Tibial artery (tissue), 4 donors: ENCODE measurements at regions not wholly inside any gene's neighbourhood (a gene's known extent, or its start where the extent isn't known, plus 50 kb on each side); places are given as distances from the start of the nearest gene placed in this dataset.
"Not testable (repeated sequence)": the region's sequence is repeated elsewhere in the genome, so short reads cannot be mapped to it uniquely, and the experiment has no call there.

ENCODE experiments used
- DNase-seq, 2 donors: peaks; one replicate each; pipeline ENCODE4 v3.0.0-alpha.2; 2019
- H3K27ac ChIP-seq, 2 donors: fragments of 200-600 bp; sonication (generic) in 1 of 2; 1 replicate in 1 of 2; 2 replicates in 1 of 2; pipeline ENCODE4 v1.5.1; 2018 to 2019; ENCODE audit warnings: mild to moderate bottlenecking in 1 of 2
- H3K27me3 ChIP-seq, 2 donors: fragments of 200-600 bp; sonication (generic) in 1 of 2; one replicate each; pipeline versions ENCODE4 v1.5.1 to v1.6.0; 2016 to 2019
- H3K36me3 ChIP-seq, 3 donors: fragments of 200-600 bp; sonication (generic) in 2 of 3; one replicate each; pipeline ENCODE4 v1.5.1; 2016 to 2019; ENCODE audit warnings: mild to moderate bottlenecking in 2 of 3
- H3K4me1 ChIP-seq, 4 donors: fragments of 200-600 bp; sonication (generic) in 2 of 4; 1 replicate in 3 of 4; 2 replicates in 1 of 4; pipeline ENCODE4 v1.5.1; 2016 to 2019
- H3K4me3 ChIP-seq, 2 donors: fragments of 200-600 bp; sonication (generic) in 1 of 2; 1 replicate in 1 of 2; 2 replicates in 1 of 2; pipeline ENCODE4 v1.5.1; 2018 to 2019; ENCODE audit warnings: mild to moderate bottlenecking in 2 of 2
- H3K9me3 ChIP-seq, 3 donors: fragments of 200-600 bp; sonication (generic) in 1 of 3; one replicate each; pipeline ENCODE4 v1.5.1; 2016 to 2019
- intact Hi-C: fragments of 100-400 bp; cut with DNase I; formaldehyde crosslinking; loops from one replicate; pipeline ENCODE4 v1.15.0; 2023; ENCODE audit warnings: low total_unique reads
- TF ChIP-seq, protein P1 (sequence below), 2 experiments: fragments of 200-600 bp in 1 of 2; fragments of 450-650 bp in 1 of 2; IDR thresholded peaks; one replicate each; pipeline ENCODE4 v1.5.1; 2017 to 2019; ENCODE audit warnings: antibody characterized with exemption in 2 of 2, mild to moderate bottlenecking in 1 of 2, moderate library complexity in 1 of 2

DNA sequence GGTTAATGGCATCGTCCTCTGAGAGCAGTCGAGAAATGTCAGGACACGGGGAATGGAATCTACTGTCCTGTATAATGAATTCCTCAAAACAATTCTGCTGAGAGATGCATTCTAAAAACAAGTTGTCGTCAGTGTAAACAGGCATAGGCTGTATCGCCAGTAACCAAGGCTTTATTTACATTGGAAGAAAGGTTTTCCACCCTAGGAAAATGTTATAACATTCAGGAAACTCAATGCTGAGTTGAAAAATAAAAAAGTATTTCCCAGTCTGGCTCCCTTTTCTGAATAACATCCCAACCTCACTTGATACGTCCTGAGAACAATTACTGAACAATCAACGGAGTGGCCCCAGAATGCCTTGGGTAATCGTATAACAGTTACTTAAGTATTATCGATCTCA, 79.6 kb upstream of the UCN3 start:
- no peak for DNase-seq
- peaks cover 0 to 2% of the 10 kb centered on the region in 2 donors for H3K27me3 ChIP-seq
- H3K36me3 ChIP-seq = no peaks in the 10 kb centered on the region
- H3K27ac ChIP-seq = no peak overlapping the region
- intact Hi-C loops = no loop called here
- H3K9me3 ChIP-seq = no peaks in the 10 kb centered on the region
- TF ChIP-seq, protein P1, sequence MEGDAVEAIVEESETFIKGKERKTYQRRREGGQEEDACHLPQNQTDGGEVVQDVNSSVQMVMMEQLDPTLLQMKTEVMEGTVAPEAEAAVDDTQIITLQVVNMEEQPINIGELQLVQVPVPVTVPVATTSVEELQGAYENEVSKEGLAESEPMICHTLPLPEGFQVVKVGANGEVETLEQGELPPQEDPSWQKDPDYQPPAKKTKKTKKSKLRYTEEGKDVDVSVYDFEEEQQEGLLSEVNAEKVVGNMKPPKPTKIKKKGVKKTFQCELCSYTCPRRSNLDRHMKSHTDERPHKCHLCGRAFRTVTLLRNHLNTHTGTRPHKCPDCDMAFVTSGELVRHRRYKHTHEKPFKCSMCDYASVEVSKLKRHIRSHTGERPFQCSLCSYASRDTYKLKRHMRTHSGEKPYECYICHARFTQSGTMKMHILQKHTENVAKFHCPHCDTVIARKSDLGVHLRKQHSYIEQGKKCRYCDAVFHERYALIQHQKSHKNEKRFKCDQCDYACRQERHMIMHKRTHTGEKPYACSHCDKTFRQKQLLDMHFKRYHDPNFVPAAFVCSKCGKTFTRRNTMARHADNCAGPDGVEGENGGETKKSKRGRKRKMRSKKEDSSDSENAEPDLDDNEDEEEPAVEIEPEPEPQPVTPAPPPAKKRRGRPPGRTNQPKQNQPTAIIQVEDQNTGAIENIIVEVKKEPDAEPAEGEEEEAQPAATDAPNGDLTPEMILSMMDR (IDR thresholded peaks at IDR 0.05) = no peak
- H3K4me1 ChIP-seq = peaks cover 0 to 4% (median 0%) of the 10 kb centered on the region in 4 donors
- no peak overlapping the region for H3K4me3 ChIP-seq

DNA sequence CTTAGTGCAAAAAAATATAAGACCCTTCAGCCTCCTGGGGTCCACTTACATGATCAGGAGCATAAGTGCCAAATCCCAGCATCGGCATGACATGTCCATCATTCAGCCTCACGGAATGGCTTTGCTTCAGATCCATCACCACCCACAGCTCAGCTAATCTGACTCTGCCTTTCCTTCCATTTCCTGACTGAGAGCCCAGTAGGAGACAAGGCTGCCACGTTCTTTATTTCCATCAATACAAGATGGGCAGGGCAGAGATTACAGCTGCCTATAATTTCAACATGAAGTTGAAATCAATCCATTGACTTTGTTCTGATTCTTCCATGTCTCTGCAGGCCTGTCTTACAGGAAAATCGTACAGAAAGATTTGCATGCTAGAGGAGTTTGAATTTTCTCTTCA, 76.4 kb upstream of the UCN3 start:
- TF ChIP-seq, protein P1 (IDR thresholded peaks at IDR 0.05) = no peak
- Histone ChIP-seq H3K9me3 (no peaks in the 10 kb centered on the region), H3K4me1 (peaks cover 0 to 12% (median under 1%) of the 10 kb centered on the region in 4 donors), H3K27me3 (no peaks in the 10 kb centered on the region), H3K27ac (no peak overlapping the region), H3K4me3 (no peak overlapping the region), H3K36me3 (no peaks in the 10 kb centered on the region)
- intact Hi-C loops = no loop called here
- DNase-seq = no peak

DNA sequence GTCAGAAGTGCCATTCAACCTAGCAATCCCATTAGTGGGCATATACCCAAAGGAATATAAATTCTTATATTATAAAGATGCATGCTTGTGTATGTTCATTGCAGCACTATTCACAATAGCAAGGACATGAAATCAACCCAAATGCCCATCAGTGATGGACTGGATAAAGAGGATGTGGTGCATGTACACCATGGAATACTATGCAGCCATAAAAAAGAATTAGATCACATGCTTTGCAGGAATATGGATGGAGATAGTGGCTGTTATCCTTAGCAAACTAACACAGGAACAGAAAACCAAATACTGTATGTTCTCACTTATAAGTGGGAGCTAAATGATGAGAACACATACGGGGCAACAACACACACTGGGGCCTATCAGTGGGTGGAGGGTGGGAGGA, 75.5 kb upstream of the UCN3 start:
- H3K4me1 ChIP-seq = peaks cover 0 to 12% (median 0%) of the 10 kb centered on the region in 4 donors
- H3K4me3 ChIP-seq, H3K27ac ChIP-seq, H3K27me3 ChIP-seq, intact Hi-C loops, H3K36me3 ChIP-seq, DNase-seq, H3K9me3 ChIP-seq: not testable (repeated sequence)

DNA sequence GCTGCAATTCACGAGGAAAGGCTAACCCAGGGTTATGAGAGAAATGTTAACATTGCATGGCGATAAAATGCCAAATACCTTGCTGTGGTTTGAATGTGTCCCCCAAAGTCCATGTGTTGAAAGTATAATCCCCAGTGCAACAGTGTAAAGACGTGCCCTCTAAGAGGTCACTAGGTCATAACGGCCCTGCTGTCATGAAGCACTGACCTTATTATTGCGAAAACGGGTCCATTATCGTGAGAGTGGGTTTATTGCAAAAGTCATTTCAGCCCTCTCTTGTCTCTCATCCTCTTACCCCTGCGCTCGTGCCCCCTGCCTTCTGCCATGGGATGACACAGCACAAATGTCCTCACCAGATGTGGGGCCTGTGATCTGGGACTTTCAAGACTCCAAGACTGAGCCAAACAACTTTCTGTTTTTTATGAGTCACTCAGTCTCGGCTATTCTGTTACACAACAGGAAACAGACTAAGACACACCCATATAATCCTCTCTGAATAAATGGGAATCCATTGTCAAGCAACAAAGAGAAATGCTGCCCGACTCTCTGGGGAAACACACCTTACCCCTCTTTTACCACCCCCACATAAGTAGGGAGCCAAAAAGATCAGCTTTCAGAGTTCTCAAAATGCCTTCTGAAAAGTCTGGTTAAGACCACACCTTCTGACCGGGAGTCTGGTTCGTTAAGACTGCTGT, 73.1 kb upstream of the UCN3 start:
- DNase-seq = peak; percentile 79 to 82
- TF ChIP-seq, protein P1 (IDR thresholded peaks at IDR 0.05) = no peak
- Histone ChIP-seq H3K4me3 (no peak overlapping the region), H3K9me3 (no peaks in the 10 kb centered on the region), H3K36me3 (no peaks in the 10 kb centered on the region), H3K27ac (peak overlapping the region in 1 of 2 donors; percentile 5), H3K27me3 (no peaks in the 10 kb centered on the region), H3K4me1 (peaks cover 0 to 12% (median 0%) of the 10 kb centered on the region in 4 donors)
- intact Hi-C loops = no loop called here

DNA sequence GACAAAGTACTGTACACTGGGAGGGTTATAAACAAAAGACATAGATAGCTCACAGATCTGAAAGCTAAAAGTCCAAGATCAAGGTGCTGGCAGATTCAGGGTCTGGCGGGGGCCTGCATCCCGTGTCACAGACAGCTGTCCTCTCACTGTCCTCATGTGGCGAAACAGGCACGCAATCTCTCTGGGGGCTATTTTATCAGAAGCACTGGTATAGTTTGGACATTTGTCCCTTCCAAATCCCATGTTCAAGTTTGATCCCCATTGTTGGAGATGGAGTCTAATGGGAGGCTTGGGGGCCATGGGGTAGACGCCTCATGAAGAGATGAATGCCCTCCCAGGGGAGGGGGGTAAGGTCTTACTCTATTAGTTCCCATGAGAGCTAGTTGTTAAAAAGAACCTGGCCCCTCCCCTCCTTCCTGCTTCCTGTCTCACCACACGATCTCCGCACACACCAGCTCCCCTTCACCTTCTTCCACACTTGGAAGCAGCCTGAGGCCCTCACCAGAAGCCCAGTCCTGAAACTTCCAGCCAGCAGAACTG, 72.5 kb upstream of the UCN3 start:
- H3K4me3 ChIP-seq = no peak overlapping the region
- H3K27me3 ChIP-seq = no peaks in the 10 kb centered on the region
- intact Hi-C loops = no loop called here
- DNase-seq = no peak
- H3K9me3 ChIP-seq = no peaks in the 10 kb centered on the region
- peak overlapping the region in 1 of 2 donors; percentile 5 for H3K27ac ChIP-seq
- H3K36me3 ChIP-seq = no peaks in the 10 kb centered on the region
- TF ChIP-seq, protein P1 (IDR thresholded peaks at IDR 0.05) = no peak
- peaks cover 0 to 12% (median 0%) of the 10 kb centered on the region in 4 donors for H3K4me1 ChIP-seq

DNA sequence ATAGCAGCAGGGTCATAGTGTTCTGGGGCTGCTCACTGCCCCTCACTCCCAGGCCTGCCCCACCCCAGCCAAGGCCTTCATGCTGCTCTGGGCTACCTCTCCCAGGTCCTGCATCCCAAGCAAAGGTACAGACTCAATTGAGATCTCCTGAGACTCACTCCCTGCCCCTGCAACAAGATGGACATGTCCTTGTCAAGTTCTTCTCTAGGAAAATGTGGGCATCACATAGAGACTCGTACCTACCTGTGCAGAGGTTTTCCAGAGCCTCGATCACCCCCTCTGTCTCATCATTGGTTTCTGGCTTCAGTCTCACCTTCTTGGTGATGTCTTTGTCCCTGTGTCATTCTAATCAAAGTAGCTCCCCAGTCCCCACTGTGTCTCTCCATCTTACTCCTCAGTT, 71.8 kb upstream of the UCN3 start:
- H3K9me3 ChIP-seq, H3K27ac ChIP-seq, intact Hi-C loops, DNase-seq, H3K4me3 ChIP-seq, H3K36me3 ChIP-seq, H3K27me3 ChIP-seq: not testable (repeated sequence)
- peaks cover 0 to 12% (median 0%) of the 10 kb centered on the region in 4 donors for H3K4me1 ChIP-seq
